ENCODE measurements at regions not wholly inside any gene's neighbourhood (a gene's known extent, or its start where the extent isn't known, plus 50 kb on each side); places are given as distances from the start of the nearest gene placed in this dataset.

GRCh38 chr14:101152855-101153254 lies 249.3 kb upstream of the RTL1 start:
- no peak for TF ChIP-seq CTCF (IDR thresholded peaks at IDR 0.05; ENCODE audit: low read length)
- TF ChIP-seq EZH2phosphoT487 (IDR thresholded peaks at IDR 0.05; ENCODE audit: low read length) = no peak
- no peak for TF ChIP-seq EZH2 (optimal IDR thresholded peaks at IDR 0.05; ENCODE audit: low read depth, low read length)

Data from MM.1S (cell line).